HepG2 (cell line): ENCODE measurements at regions not wholly inside any gene's neighbourhood (a gene's known extent, or its start where the extent isn't known, plus 50 kb on each side); places are given as distances from the start of the nearest gene placed in this dataset.
A peak's percentile ranks its signal among the peaks of the same experiment; 100 is the strongest.

ENCODE experiments used
- ATAC-seq: fragments of 200-7000 bp; cut with Tn5 transposase; 3 replicates; pipeline ENCODE4 v1.9.1; 2020; ENCODE audit warnings: mild to moderate bottlenecking, moderate library complexity
- BruUV-seq: library from RNA; stranded (reverse); fragments of 400-500 nt; replicated peaks from 2 replicates; lab custom pipeline; 2021; lab: Mats Ljungman, UMichigan
- CTCF ChIA-PET: fragments of 300-600 bp; formaldehyde crosslinking; extraction: SDS; loops from one replicate; lab custom pipeline; 2021; ENCODE audit warnings: low total read pairs, inconsistent platforms, low intra/inter-chr PET ratio; lab: Yijun Ruan, JAX
- POLR2A ChIA-PET: fragments of 350-600 bp; sonication (Branson Sonifier 250); formaldehyde crosslinking; loops from one replicate; lab custom pipeline; 2020; ENCODE audit warnings: antibody characterized with exemption, inconsistent platforms; lab: Yijun Ruan, JAX
- DNase-seq: peaks from one replicate; pipeline ENCODE4 v3.0.0-alpha.2; 2015; ENCODE audit warnings: low spot score
- FAIRE-seq: peaks from 3 replicates; lab custom pipeline; 2011; peaks lifted over from hg19 to GRCh38; lab: Jason Lieb, UNC
- H2AFZ ChIP-seq: one replicate; pipeline ENCODE4 v1.6.1; 2011; ENCODE audit warnings: low read length, inconsistent platforms
- H3K27ac ChIP-seq: fragments of 300-600 bp; 3 replicates; pipeline ENCODE4 v1.8.0; 2011; ENCODE audit warnings: mixed run types, mild to moderate bottlenecking, mixed read lengths, low read length, inconsistent platforms; ENCODE audit not compliant: insufficient read depth; ENCODE audit errors: extremely low read length
- H3K27me3 ChIP-seq, 2 experiments: fragments of 200-600 bp in 1 of 2; 2 replicates in 1 of 2; 3 replicates in 1 of 2; pipeline versions ENCODE4 v1.6.0 to v1.8.0; 2011; ENCODE audit warnings: low read length in 2 of 2, mild to moderate bottlenecking in 2 of 2, moderate library complexity in 2 of 2, inconsistent platforms in 1 of 2; ENCODE audit not compliant: insufficient read depth in 2 of 2, control insufficient read depth in 1 of 2
- H3K36me3 ChIP-seq, 2 experiments: fragments of 200-600 bp in 1 of 2; replicated peaks in 1 of 2; 2 replicates in 1 of 2; 3 replicates in 1 of 2; pipeline versions ENCODE4 v1.5.1 to v1.8.0; 2011; ENCODE audit warnings: low read length in 2 of 2, inconsistent platforms in 1 of 2; ENCODE audit not compliant: insufficient read depth in 2 of 2, control insufficient read depth in 1 of 2
- H3K4me1 ChIP-seq: 2 replicates; pipeline ENCODE4 v1.5.1; 2012; ENCODE audit warnings: low read length, inconsistent platforms; ENCODE audit not compliant: insufficient read depth
- H3K4me2 ChIP-seq: 2 replicates; pipeline ENCODE4 v1.6.0; 2011; ENCODE audit warnings: low read depth, low read length, inconsistent platforms
- H3K4me3 ChIP-seq, 3 experiments: fragments of 200-600 bp in 1 of 3; sonication (generic), shearing (Covaris generic) in 1 of 3; replicated peaks in 1 of 3; 2 replicates each; pipeline ENCODE4 v1.5.1; 2011 to 2016; ENCODE audit warnings: low read length in 3 of 3, inconsistent platforms in 2 of 3, low read depth in 2 of 3, mild to moderate bottlenecking in 2 of 3, control low read depth in 1 of 3, mixed read lengths in 1 of 3; ENCODE audit not compliant: insufficient read depth in 1 of 3
- H3K79me2 ChIP-seq: one replicate; pipeline ENCODE4 v1.6.1; 2011; ENCODE audit warnings: low read length, inconsistent platforms; ENCODE audit not compliant: insufficient read depth
- H3K9ac ChIP-seq: 2 replicates; pipeline ENCODE4 v1.6.0; 2011; ENCODE audit warnings: mild to moderate bottlenecking, low read depth, low read length, inconsistent platforms; ENCODE audit not compliant: insufficient read depth
- H3K9me3 ChIP-seq: 2 replicates; pipeline ENCODE4 v1.5.1; 2012; ENCODE audit warnings: mild to moderate bottlenecking, low read length
- H4K20me1 ChIP-seq: 2 replicates; pipeline ENCODE4 v1.6.0; 2011; ENCODE audit warnings: inconsistent platforms, mild to moderate bottlenecking, low read length, moderate library complexity; ENCODE audit not compliant: insufficient read depth
- ATF3 ChIP-seq: sonication (generic); formaldehyde crosslinking; IDR thresholded peaks from 2 replicates; pipeline ENCODE4 v1.4.0; 2020; ENCODE audit warnings: missing genetic modification reagents
- ATF7 ChIP-seq, 2 experiments: fragments of 450-650 bp in 1 of 2; sonication (generic) in 1 of 2; formaldehyde crosslinking in 1 of 2; IDR thresholded peaks; 2 replicates each; pipeline versions ENCODE4 v1.4.0 to v1.6.1; 2016 to 2020; ENCODE audit warnings: antibody characterized with exemption in 1 of 2, mild to moderate bottlenecking in 1 of 2, missing genetic modification reagents in 1 of 2
- CREB1 ChIP-seq, 2 experiments: fragments of 450-650 bp in 1 of 2; IDR thresholded peaks; 2 replicates each; pipeline ENCODE4 v1.6.1; 2016 to 2017; ENCODE audit warnings: control low read depth in 1 of 2, mild to moderate bottlenecking in 1 of 2, missing compliant biosample characterization in 1 of 2, missing genetic modification characterization in 1 of 2
- GATAD2A ChIP-seq: IDR thresholded peaks from 2 replicates; pipeline ENCODE4 v1.6.1; 2016
- NCOA2 ChIP-seq: sonication (generic); formaldehyde crosslinking; IDR thresholded peaks from 2 replicates; pipeline ENCODE4 v1.8.0; 2022; ENCODE audit warnings: inconsistent platforms
- NCOR1 ChIP-seq: fragments of 200-600 bp; sonication (generic); IDR thresholded peaks from 2 replicates; pipeline ENCODE4 v1.7.0; 2017; ENCODE audit warnings: antibody characterized with exemption, low read length, borderline replicate concordance
- NFE2 ChIP-seq: sonication (generic); formaldehyde crosslinking; IDR thresholded peaks from 2 replicates; pipeline ENCODE4 v1.4.0; 2020; ENCODE audit warnings: missing genetic modification reagents
- NONO ChIP-seq, 2 experiments: fragments of 450-650 bp in 1 of 2; sonication (generic) in 1 of 2; formaldehyde crosslinking in 1 of 2; IDR thresholded peaks in 1 of 2; conservative IDR thresholded peaks in 1 of 2; 2 replicates each; pipeline versions ENCODE4 v1.6.1 to v1.8.0; 2017 to 2022; ENCODE audit warnings: mild to moderate bottlenecking in 1 of 2, missing genetic modification reagents in 1 of 2, moderate library complexity in 1 of 2
- PLSCR1 ChIP-seq: sonication (generic); formaldehyde crosslinking; IDR thresholded peaks from 2 replicates; pipeline ENCODE4 v1.5.0; 2020; ENCODE audit warnings: missing genetic modification reagents, mild to moderate bottlenecking, borderline replicate concordance
- SOX13 ChIP-seq, 3 experiments: fragments of 450-650 bp in 1 of 3; sonication (generic) in 1 of 3; formaldehyde crosslinking in 1 of 3; IDR thresholded peaks in 2 of 3; conservative IDR thresholded peaks in 1 of 3; 2 replicates each; pipeline versions ENCODE4 v1.5.0 to v1.6.1; 2016 to 2020; ENCODE audit warnings: antibody characterized with exemption in 1 of 3, mild to moderate bottlenecking in 1 of 3, missing compliant biosample characterization in 1 of 3, missing genetic modification reagents in 1 of 3, moderate library complexity in 1 of 3
- TFDP1 ChIP-seq: IDR thresholded peaks from 2 replicates; pipeline ENCODE4 v1.6.1; 2016; ENCODE audit warnings: missing compliant biosample characterization, missing genetic modification reagents, borderline replicate concordance
- ZNF382 ChIP-seq: sonication (generic); formaldehyde crosslinking; IDR thresholded peaks from 2 replicates; pipeline ENCODE4 v1.5.0; 2020; ENCODE audit warnings: missing genetic modification reagents, mild to moderate bottlenecking, borderline replicate concordance
- WGBS: methylation state at CpG from one replicate; pipeline ENCODE4 v1.1.6; 2017; ENCODE audit warnings: low lambda C conversion rate; 5-methylcytosine and 5-hydroxymethylcytosine counted together
- in situ Hi-C: cut with HindIII; loops from 2 replicates; pipeline ENCODE4 v1.10.0; 2017; ENCODE audit warnings: low pct_unique_long_range_greater_than_20kb; ENCODE audit not compliant: extremely low pct_ligation_motif_present
- intact Hi-C: fragments of 100-400 bp; cut with micrococcal nuclease; formaldehyde crosslinking; loops from one replicate; pipeline ENCODE4 v1.10.0; 2022; ENCODE audit not compliant: unreplicated experiment
- TF ChIP-seq, protein P1 (sequence below): IDR thresholded peaks from 2 replicates; pipeline ENCODE4 v1.6.1; 2018; ENCODE audit warnings: missing genetic modification reagents, mild to moderate bottlenecking, missing compliant biosample characterization

- no peak for TF ChIP-seq NFE2 (CRISPR knock-in tag)
- peak; percentile 71 for TF ChIP-seq ATF7 (IDR thresholded peaks at IDR 0.05)
- no peak for TF ChIP-seq ATF7 (CRISPR knock-in tag; IDR thresholded peaks at IDR 0.05)
- peak; percentile 72 for TF ChIP-seq CREB1 (IDR thresholded peaks at IDR 0.05)
- TF ChIP-seq CREB1 (CRISPR knock-in tag; IDR thresholded peaks at IDR 0.05): no peak
- Histone ChIP-seq H3K36me3 (no peaks in the 10 kb centered on the region), H2AFZ (no peak overlapping the region), H3K4me2 (no peak overlapping the region), H4K20me1 (no peaks in the 10 kb centered on the region), H3K4me1 (no peaks in the 10 kb centered on the region), H3K27me3 (no peaks in the 10 kb centered on the region), H3K9me3 (peaks cover 79% of the 10 kb centered on the region), H3K79me2 (no peaks in the 10 kb centered on the region), H3K4me3 (no peak overlapping the region), H3K27ac (no peak overlapping the region), H3K9ac (no peak overlapping the region)
- under 1% methylated on average over 4 of the region's 4 CpGs for WGBS
- no TSS peak for BruUV-seq
- CTCF ChIA-PET: no interaction called here
- ATAC-seq (no peak), DNase-seq (no peak), FAIRE-seq (no peak)
- in situ Hi-C loops: no loop called here
- POLR2A ChIA-PET: no interaction called here
- intact Hi-C loops: no loop called here
These were observed 517.2 kb downstream of the DHX35 start for GRCh38 chr20:39479196-39479810.

DNA sequence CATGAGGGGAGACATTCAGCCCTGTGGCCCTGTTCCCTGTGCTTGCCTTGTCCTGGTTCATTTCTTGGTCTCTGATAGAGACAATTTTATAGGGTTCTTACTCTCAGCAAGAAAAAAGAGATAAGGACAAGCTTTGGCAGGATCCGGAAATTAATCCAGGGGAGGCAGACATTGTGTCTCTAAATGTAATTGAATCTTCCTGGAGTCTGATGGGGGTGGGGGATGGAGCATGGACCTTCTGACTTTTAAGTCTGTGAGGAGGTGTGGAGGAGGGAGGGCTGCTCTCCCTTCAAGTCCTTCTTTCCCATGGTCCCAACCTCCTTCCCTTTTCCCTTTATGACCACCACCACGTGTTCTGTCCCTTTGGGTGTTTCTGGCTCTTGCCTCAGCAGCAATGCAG is 512.7 kb downstream of the DHX35 start:
- CTCF ChIA-PET: no interaction called here
- no TSS peak for BruUV-seq
- TF ChIP-seq ZNF382 (CRISPR knock-in tag) (no peak), GATAD2A (CRISPR knock-in tag) (no peak), NCOA2 (no peak), NCOR1 (no peak), TFDP1 (CRISPR knock-in tag) (no peak), NONO (IDR thresholded peaks at IDR 0.05) (no peak), NONO (CRISPR knock-in tag; conservative IDR thresholded peaks at IDR 0.05) (no peak), ATF3 (CRISPR knock-in tag) (no peak), PLSCR1 (CRISPR knock-in tag) (no peak), SOX13 (IDR thresholded peaks at IDR 0.05) (no peak), SOX13 (CRISPR knock-in tag; conservative IDR thresholded peaks at IDR 0.05 in 1 of 2, IDR thresholded peaks at IDR 0.05 in 1 of 2) (no peak)
- TF ChIP-seq, protein P1, sequence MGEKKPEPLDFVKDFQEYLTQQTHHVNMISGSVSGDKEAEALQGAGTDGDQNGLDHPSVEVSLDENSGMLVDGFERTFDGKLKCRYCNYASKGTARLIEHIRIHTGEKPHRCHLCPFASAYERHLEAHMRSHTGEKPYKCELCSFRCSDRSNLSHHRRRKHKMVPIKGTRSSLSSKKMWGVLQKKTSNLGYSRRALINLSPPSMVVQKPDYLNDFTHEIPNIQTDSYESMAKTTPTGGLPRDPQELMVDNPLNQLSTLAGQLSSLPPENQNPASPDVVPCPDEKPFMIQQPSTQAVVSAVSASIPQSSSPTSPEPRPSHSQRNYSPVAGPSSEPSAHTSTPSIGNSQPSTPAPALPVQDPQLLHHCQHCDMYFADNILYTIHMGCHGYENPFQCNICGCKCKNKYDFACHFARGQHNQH (CRISPR knock-in tag): no peak

More for the DNA sequence above, 512.7 kb downstream of the DHX35 start:
- H3K27me3 ChIP-seq: no peaks in the 10 kb centered on the region
- no peak overlapping the region for H2AFZ ChIP-seq
- in situ Hi-C loops (no loop called here), intact Hi-C loops (no loop called here)
- H3K9me3 ChIP-seq: peaks cover 79% of the 10 kb centered on the region
- no peaks in the 10 kb centered on the region for H3K4me1 ChIP-seq
- ATAC-seq (no peak), DNase-seq (no peak), FAIRE-seq (no peak)
- no peaks in the 10 kb centered on the region for H3K36me3 ChIP-seq
- no peak overlapping the region for H3K4me3 ChIP-seq
- POLR2A ChIA-PET: no interaction called here
- no peak overlapping the region for H3K27ac ChIP-seq
- H3K9ac ChIP-seq: no peak overlapping the region
- H3K79me2 ChIP-seq: no peaks in the 10 kb centered on the region
- WGBS: 13% methylated on average over 2 of the region's 2 CpGs
- H3K4me2 ChIP-seq: no peak overlapping the region
- H4K20me1 ChIP-seq: no peaks in the 10 kb centered on the region
